ENCODE measurements at regions not wholly inside any gene's neighbourhood (a gene's known extent, or its start where the extent isn't known, plus 50 kb on each side); places are given as distances from the start of the nearest gene placed in this dataset.
A peak's percentile ranks its signal among the peaks of the same experiment; 100 is the strongest.
"Not testable (repeated sequence)": the region's sequence is repeated elsewhere in the genome, so short reads cannot be mapped to it uniquely, and the experiment has no call there.

DNA sequence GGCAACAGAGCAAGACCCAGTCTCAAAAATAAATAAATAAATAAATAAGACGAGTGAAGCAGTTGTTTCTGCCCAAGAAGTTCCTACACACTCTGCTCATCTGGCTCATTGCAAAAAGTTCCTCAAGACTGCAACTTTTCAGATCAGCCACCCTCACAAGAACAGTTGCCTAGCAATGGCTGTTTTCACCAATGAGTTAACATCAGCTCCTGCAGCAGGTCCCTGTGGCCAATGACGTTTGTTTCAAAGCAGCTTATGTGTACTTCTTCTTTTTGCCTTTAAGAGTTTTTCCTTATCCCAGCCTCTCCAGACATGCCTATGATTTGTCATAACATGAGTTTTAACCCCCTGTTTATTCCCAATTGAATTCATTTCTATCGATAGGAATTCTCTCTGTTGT lies 118.4 kb upstream of the SPRED1 start:
- DNase-seq: no peak
- Histone ChIP-seq H3K4me3 (no peak overlapping the region), H3K36me3 (no peaks in the 10 kb centered on the region), H3K4me1 (peaks cover 21% of the 10 kb centered on the region), H3K9me3 (replicated peaks) (peaks cover 15% of the 10 kb centered on the region), H3K27me3 (ENCODE audit: low read depth) (no peaks in the 10 kb centered on the region), H3K27ac (replicated peaks) (no peak overlapping the region)
- intact Hi-C loops (cut with micrococcal nuclease): no loop called here
- TF ChIP-seq, protein P1, sequence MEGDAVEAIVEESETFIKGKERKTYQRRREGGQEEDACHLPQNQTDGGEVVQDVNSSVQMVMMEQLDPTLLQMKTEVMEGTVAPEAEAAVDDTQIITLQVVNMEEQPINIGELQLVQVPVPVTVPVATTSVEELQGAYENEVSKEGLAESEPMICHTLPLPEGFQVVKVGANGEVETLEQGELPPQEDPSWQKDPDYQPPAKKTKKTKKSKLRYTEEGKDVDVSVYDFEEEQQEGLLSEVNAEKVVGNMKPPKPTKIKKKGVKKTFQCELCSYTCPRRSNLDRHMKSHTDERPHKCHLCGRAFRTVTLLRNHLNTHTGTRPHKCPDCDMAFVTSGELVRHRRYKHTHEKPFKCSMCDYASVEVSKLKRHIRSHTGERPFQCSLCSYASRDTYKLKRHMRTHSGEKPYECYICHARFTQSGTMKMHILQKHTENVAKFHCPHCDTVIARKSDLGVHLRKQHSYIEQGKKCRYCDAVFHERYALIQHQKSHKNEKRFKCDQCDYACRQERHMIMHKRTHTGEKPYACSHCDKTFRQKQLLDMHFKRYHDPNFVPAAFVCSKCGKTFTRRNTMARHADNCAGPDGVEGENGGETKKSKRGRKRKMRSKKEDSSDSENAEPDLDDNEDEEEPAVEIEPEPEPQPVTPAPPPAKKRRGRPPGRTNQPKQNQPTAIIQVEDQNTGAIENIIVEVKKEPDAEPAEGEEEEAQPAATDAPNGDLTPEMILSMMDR (IDR thresholded peaks at IDR 0.05; ENCODE audit: borderline replicate concordance): no peak

DNA sequence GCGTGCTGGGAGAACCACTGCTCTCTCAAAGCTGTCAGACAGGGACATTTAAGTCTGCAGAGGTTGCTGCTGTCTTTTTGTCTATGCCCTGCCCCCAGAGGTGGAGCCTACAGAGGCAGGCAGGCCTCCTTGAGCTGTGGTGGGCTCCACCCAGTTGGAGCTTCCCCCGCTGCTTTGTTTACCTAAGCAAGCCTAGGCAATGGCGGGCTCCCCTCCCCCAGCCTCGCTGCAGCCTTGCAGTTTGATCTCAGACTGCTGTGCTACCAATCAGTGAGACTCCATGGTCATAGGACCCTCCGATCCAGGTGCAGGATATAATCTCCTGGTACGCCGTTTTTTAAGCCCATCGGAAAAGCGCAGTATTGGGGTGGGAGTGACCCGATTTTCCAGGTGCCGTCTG lies 110.4 kb upstream of the SPRED1 start:
- H3K27ac ChIP-seq (replicated peaks); H3K27me3 ChIP-seq (ENCODE audit: low read depth); H3K9me3 ChIP-seq (replicated peaks); DNase-seq; intact Hi-C loops (cut with micrococcal nuclease); H3K4me1 ChIP-seq; H3K36me3 ChIP-seq; H3K4me3 ChIP-seq: not testable (repeated sequence)

DNA sequence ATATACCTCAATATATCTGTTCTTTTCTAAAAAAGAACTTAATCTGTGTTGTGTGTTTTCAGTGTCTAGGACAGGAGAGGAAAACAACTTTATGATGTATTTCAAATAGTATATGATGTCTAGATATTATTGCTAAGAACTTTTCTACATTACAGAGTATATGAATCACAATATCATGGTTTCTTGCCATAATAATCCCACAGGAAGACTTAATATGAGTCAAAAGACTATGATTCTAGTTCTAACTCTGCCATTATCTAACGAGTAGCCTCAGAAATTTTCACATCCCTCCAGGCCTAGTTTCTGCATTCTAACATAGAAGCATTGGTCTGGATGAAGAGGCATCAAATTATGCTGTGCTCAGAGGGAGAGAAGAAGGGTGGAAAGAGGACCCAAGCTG lies 107.7 kb upstream of the SPRED1 start:
- Histone ChIP-seq H3K4me3 (no peak overlapping the region), H3K27me3 (ENCODE audit: low read depth) (no peaks in the 10 kb centered on the region), H3K27ac (replicated peaks) (no peak overlapping the region), H3K4me1 (no peaks in the 10 kb centered on the region), H3K36me3 (no peaks in the 10 kb centered on the region), H3K9me3 (replicated peaks) (peaks cover under 1% of the 10 kb centered on the region)
- intact Hi-C loops (cut with micrococcal nuclease): no loop called here
- TF ChIP-seq, protein P1 (IDR thresholded peaks at IDR 0.05; ENCODE audit: borderline replicate concordance): no peak
- no peak for DNase-seq

DNA sequence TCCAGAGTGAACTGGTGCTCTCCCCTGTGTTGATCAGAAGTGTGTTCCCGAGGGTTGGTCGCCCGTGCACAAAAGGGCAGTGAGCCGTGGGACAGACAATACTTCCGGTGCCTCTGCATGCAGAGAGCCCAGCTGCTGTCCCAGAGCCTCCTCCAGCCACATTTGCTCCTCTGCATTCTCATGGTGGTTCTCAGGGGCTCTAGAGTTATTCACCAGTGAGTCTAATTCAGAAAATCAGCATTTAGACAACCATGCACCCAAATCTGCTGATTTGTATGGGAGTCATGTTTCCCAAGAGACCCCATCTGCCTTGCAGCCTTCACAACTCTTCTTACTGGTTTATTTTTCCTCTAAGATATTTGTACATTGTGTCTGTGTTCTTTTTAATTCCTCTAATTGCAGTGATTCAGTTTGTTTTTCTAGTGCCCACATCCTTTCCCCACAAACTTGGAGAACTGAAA lies 107.0 kb upstream of the SPRED1 start:
- Histone ChIP-seq H3K27ac (replicated peaks) (peak overlapping the region; percentile 19), H3K9me3 (replicated peaks) (peaks cover 8% of the 10 kb centered on the region), H3K36me3 (no peaks in the 10 kb centered on the region), H3K4me1 (no peaks in the 10 kb centered on the region), H3K4me3 (no peak overlapping the region), H3K27me3 (ENCODE audit: low read depth) (no peaks in the 10 kb centered on the region)
- TF ChIP-seq, protein P1 (IDR thresholded peaks at IDR 0.05; ENCODE audit: borderline replicate concordance): no peak
- DNase-seq: no peak
- intact Hi-C loops (cut with micrococcal nuclease): no loop called here

DNA sequence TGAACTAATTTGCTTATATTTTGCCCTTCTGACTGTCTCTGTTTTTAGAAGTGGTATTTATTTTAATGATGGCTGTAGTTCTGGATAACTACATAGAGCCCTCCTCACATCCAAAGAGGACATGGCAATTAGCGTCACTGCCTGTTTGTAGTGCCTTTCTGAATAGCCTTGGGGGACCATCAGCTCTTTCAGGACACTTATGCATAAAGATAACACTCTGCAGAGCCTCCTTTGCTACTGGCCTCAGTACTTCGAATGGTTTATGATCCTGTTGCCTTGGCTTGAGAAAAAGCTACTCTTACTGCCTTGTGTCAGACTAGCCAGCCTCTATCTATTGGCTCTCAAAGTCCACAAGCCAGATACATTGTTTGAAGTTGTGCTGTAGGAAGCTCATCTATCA lies 105.4 kb upstream of the SPRED1 start:
- Histone ChIP-seq H3K4me3 (no peak overlapping the region), H3K4me1 (no peaks in the 10 kb centered on the region), H3K27me3 (ENCODE audit: low read depth) (no peaks in the 10 kb centered on the region), H3K36me3 (no peaks in the 10 kb centered on the region), H3K27ac (replicated peaks) (no peak overlapping the region), H3K9me3 (replicated peaks) (peaks cover 16% of the 10 kb centered on the region)
- no peak for DNase-seq
- TF ChIP-seq, protein P1 (IDR thresholded peaks at IDR 0.05; ENCODE audit: borderline replicate concordance): no peak
- intact Hi-C loops (cut with micrococcal nuclease): no loop called here

DNA sequence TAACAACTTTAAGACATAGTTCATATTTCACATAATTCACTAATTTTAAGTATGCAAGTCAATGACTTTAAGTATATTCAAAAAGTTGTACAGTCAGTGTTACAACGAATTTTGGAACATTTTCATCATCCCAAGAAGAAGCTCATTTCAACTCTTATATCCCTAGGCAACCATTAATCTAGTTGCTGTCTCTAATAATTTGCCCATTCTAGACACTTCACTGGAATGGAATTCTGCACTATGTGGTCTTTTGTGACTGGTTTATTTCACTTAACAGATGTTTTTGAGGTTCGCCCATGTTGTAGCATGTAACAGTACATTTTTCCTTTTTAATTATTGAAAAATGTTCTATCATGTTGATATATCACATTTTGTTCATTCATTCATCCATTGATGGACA lies 104.2 kb upstream of the SPRED1 start:
- peaks cover 16% of the 10 kb centered on the region for H3K9me3 ChIP-seq (replicated peaks)
- intact Hi-C loops (cut with micrococcal nuclease): no loop called here
- no peak overlapping the region for H3K4me3 ChIP-seq
- TF ChIP-seq, protein P1 (IDR thresholded peaks at IDR 0.05; ENCODE audit: borderline replicate concordance): no peak
- H3K27me3 ChIP-seq (ENCODE audit: low read depth): no peaks in the 10 kb centered on the region
- no peaks in the 10 kb centered on the region for H3K4me1 ChIP-seq
- H3K27ac ChIP-seq (replicated peaks): no peak overlapping the region
- H3K36me3 ChIP-seq: no peaks in the 10 kb centered on the region
- DNase-seq: no peak
